GM12873 (cell line): ENCODE measurements at regions not wholly inside any gene's neighbourhood (a gene's known extent, or its start where the extent isn't known, plus 50 kb on each side); places are given as distances from the start of the nearest gene placed in this dataset.

Experiments
- CTCF ChIP-seq: IDR thresholded peaks from 2 replicates; pipeline ENCODE4 v1.5.1; 2012; ENCODE audit warnings: low read depth, mild to moderate bottlenecking, moderate library complexity, low read length, control low read depth; ENCODE audit not compliant: insufficient read depth; ENCODE audit errors: missing control alignments

- TF ChIP-seq CTCF = no peak
These were observed 200.5 kb downstream of the KDR start for GRCh38 chr4:54924891-54925290.

GRCh38 chr4:54915276-54915675, 210.1 kb downstream of the KDR start:
- TF ChIP-seq CTCF = no peak

GRCh38 chr4:54914781-54915180, 210.6 kb downstream of the KDR start:
- no peak for TF ChIP-seq CTCF

GRCh38 chr4:54913751-54914526, 211.5 kb downstream of the KDR start:
- TF ChIP-seq CTCF = no peak

GRCh38 chr4:54912155-54912554, 213.2 kb downstream of the KDR start:
- TF ChIP-seq CTCF = no peak

GRCh38 chr4:54909961-54910360, 215.4 kb downstream of the KDR start:
- TF ChIP-seq CTCF = no peak

- no peak for TF ChIP-seq CTCF
These were observed 216.6 kb downstream of the KDR start for GRCh38 chr4:54908763-54909162.
